ENCODE measurements at regions not wholly inside any gene's neighbourhood (a gene's known extent, or its start where the extent isn't known, plus 50 kb on each side); places are given as distances from the start of the nearest gene placed in this dataset.

DNA sequence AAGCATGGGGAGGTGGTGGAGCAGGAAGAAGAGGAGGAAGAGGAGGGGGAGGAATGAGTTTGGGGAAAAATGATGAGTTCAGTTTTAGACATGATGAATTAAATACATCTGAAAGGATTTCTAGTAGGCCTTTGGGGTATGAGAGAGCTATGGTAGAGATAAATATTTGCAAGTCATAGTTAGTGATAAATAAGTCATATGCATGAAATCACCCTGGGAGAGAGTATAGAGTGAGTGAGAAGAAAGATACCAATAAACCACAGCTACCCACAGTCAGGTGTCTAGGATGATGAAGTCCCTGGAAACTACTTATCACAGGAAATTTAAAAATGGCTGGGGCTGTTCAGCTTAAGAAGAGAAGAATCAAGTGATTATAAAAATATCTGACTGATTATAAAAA lies 240.5 kb downstream of the RDH14 start:
- TF ChIP-seq, protein P1, sequence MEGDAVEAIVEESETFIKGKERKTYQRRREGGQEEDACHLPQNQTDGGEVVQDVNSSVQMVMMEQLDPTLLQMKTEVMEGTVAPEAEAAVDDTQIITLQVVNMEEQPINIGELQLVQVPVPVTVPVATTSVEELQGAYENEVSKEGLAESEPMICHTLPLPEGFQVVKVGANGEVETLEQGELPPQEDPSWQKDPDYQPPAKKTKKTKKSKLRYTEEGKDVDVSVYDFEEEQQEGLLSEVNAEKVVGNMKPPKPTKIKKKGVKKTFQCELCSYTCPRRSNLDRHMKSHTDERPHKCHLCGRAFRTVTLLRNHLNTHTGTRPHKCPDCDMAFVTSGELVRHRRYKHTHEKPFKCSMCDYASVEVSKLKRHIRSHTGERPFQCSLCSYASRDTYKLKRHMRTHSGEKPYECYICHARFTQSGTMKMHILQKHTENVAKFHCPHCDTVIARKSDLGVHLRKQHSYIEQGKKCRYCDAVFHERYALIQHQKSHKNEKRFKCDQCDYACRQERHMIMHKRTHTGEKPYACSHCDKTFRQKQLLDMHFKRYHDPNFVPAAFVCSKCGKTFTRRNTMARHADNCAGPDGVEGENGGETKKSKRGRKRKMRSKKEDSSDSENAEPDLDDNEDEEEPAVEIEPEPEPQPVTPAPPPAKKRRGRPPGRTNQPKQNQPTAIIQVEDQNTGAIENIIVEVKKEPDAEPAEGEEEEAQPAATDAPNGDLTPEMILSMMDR (conservative IDR thresholded peaks at IDR 0.05 in 1 of 2, IDR thresholded peaks at IDR 0.05 in 1 of 2; ENCODE audit: extremely low read depth in 1 of 2, insufficient read depth in 1 of 2, low read depth in 1 of 2, low read length in 2 of 2): no peak
- TF ChIP-seq EZH2 (IDR thresholded peaks at IDR 0.05; ENCODE audit: borderline replicate concordance, low read length): no peak
